IMR-90 (cell line): ENCODE measurements at regions not wholly inside any gene's neighbourhood (a gene's known extent, or its start where the extent isn't known, plus 50 kb on each side); places are given as distances from the start of the nearest gene placed in this dataset.

Experiments used
- ATAC-seq: fragments of 200-7000 bp; cut with Tn5 transposase; 2 replicates; pipeline ENCODE4 v1.9.1; 2020; ENCODE audit warnings: low read depth, mild to moderate bottlenecking, moderate library complexity
- BruUV-seq: library from RNA; stranded (reverse); fragments of 400-500 nt; replicated peaks from 2 replicates; lab custom pipeline; 2021; lab: Mats Ljungman, UMichigan
- CTCF ChIA-PET: fragments of 300-600 bp; formaldehyde crosslinking; extraction: SDS; loops from one replicate; lab custom pipeline; 2021; ENCODE audit warnings: antibody characterized with exemption; lab: Yijun Ruan, JAX
- POLR2A ChIA-PET: fragments of 300-600 bp; sonication (Branson Sonifier 250); formaldehyde crosslinking; loops from one replicate; lab custom pipeline; 2022; ENCODE audit warnings: antibody characterized with exemption; ENCODE audit not compliant: unreplicated experiment; lab: Charles Lee
- DNase-seq: peaks from one replicate; pipeline ENCODE4 v3.0.0; 2013
- H2AFZ ChIP-seq: replicated peaks from 2 replicates; pipeline ENCODE3; 2013; ENCODE audit warnings: low read length, mild to moderate bottlenecking; ENCODE audit not compliant: poor library complexity
- H2AK5ac ChIP-seq: 2 replicates; pipeline ENCODE4 v1.6.1; 2013; ENCODE audit warnings: low read depth, low read length, inconsistent platforms
- H2AK9ac ChIP-seq: replicated peaks from 2 replicates; pipeline ENCODE3; 2013; ENCODE audit warnings: mild to moderate bottlenecking, low read depth, low read length, moderate library complexity; ENCODE audit not compliant: poor library complexity
- H2BK120ac ChIP-seq: 2 replicates; pipeline ENCODE4 v1.6.1; 2013; ENCODE audit warnings: low read depth, low read length, inconsistent platforms
- H2BK15ac ChIP-seq: 3 replicates; pipeline ENCODE4 v1.6.1; 2013; ENCODE audit warnings: low read depth, low read length, inconsistent platforms
- H2BK20ac ChIP-seq: 2 replicates; pipeline ENCODE4 v1.6.1; 2013; ENCODE audit warnings: low read depth, mild to moderate bottlenecking, inconsistent platforms, low read length, moderate library complexity
- H2BK5ac ChIP-seq: 2 replicates; pipeline ENCODE4 v1.6.1; 2013; ENCODE audit warnings: mild to moderate bottlenecking, low read depth, low read length, inconsistent platforms; ENCODE audit not compliant: poor library complexity, severe bottlenecking
- H3K14ac ChIP-seq: replicated peaks from 2 replicates; pipeline ENCODE4 v1.6.1; 2013; ENCODE audit warnings: low read depth, low read length, inconsistent platforms
- H3K18ac ChIP-seq: 2 replicates; pipeline ENCODE4 v1.6.1; 2013; ENCODE audit warnings: low read depth, low read length, control low read depth
- H3K23ac ChIP-seq: 2 replicates; pipeline ENCODE4 v1.6.1; 2013; ENCODE audit warnings: low read depth, low read length, inconsistent platforms
- H3K27ac ChIP-seq: 2 replicates; pipeline ENCODE4 v1.5.1; 2013; ENCODE audit warnings: mild to moderate bottlenecking, control low read depth, low read length; ENCODE audit not compliant: insufficient read depth
- H3K27me3 ChIP-seq: 2 replicates; pipeline ENCODE4 v1.6.1; 2013; ENCODE audit warnings: low read length; ENCODE audit not compliant: control insufficient read depth, insufficient read depth
- H3K36me3 ChIP-seq: 2 replicates; pipeline ENCODE4 v1.6.1; 2013; ENCODE audit warnings: low read length, mixed read lengths; ENCODE audit not compliant: control insufficient read depth, insufficient read depth
- H3K4ac ChIP-seq: 2 replicates; pipeline ENCODE4 v1.6.1; 2013; ENCODE audit warnings: low read depth, low read length, inconsistent platforms
- H3K4me1 ChIP-seq: 2 replicates; pipeline ENCODE4 v1.6.1; 2013; ENCODE audit warnings: low read length, mixed read lengths; ENCODE audit not compliant: control insufficient read depth, insufficient read depth
- H3K4me2 ChIP-seq: 2 replicates; pipeline ENCODE4 v1.6.1; 2013; ENCODE audit warnings: low read depth, mild to moderate bottlenecking, control low read depth, low read length, moderate library complexity
- H3K4me3 ChIP-seq: 2 replicates; pipeline ENCODE4 v1.5.1; 2013; ENCODE audit warnings: low read depth, mild to moderate bottlenecking, control low read depth, low read length, moderate library complexity; ENCODE audit not compliant: insufficient read depth
- H3K56ac ChIP-seq: 2 replicates; pipeline ENCODE4 v1.6.1; 2013; ENCODE audit warnings: low read length, inconsistent platforms; ENCODE audit not compliant: insufficient read depth; ENCODE audit errors: extremely low read depth
- H3K79me1 ChIP-seq, 2 experiments: 2 replicates each; pipeline ENCODE4 v1.6.1; 2013; ENCODE audit warnings: low read length in 2 of 2, inconsistent platforms in 1 of 2, low read depth in 1 of 2
- H3K9ac ChIP-seq: 2 replicates; pipeline ENCODE4 v1.6.1; 2013; ENCODE audit warnings: low read depth, low read length, control low read depth
- H3K9me1 ChIP-seq: 2 replicates; pipeline ENCODE4 v1.6.1; 2013; ENCODE audit warnings: low read length, inconsistent platforms; ENCODE audit not compliant: insufficient read depth
- H3K9me3 ChIP-seq: 2 replicates; pipeline ENCODE4 v1.6.1; 2013; ENCODE audit warnings: low read length; ENCODE audit not compliant: control insufficient read depth, insufficient read depth
- H4K20me1 ChIP-seq: 2 replicates; pipeline ENCODE4 v1.6.1; 2013; ENCODE audit warnings: low read length, inconsistent platforms; ENCODE audit not compliant: insufficient read depth
- H4K5ac ChIP-seq: 2 replicates; pipeline ENCODE4 v1.6.1; 2013; ENCODE audit warnings: mild to moderate bottlenecking, low read depth, low read length, control low read depth
- H4K8ac ChIP-seq, 2 experiments: 2 replicates each; pipeline ENCODE4 v1.6.1; 2013; ENCODE audit warnings: low read depth in 2 of 2, low read length in 2 of 2, control low read depth in 1 of 2, inconsistent platforms in 1 of 2
- H4K91ac ChIP-seq: 2 replicates; pipeline ENCODE4 v1.6.1; 2013; ENCODE audit warnings: low read depth, low read length, inconsistent platforms; ENCODE audit not compliant: insufficient read depth
- BHLHE40 ChIP-seq: fragments of 150-350 bp; IDR thresholded peaks from 2 replicates; pipeline ENCODE4 v1.6.1; 2016; ENCODE audit warnings: mild to moderate bottlenecking, low read depth, low read length
- CEBPB ChIP-seq: IDR thresholded peaks from 2 replicates; pipeline ENCODE4 v1.6.1; 2012; ENCODE audit warnings: low read depth, low read length, improper control_type of control experiment
- CHD1 ChIP-seq: IDR thresholded peaks from 2 replicates; pipeline ENCODE4 v1.6.1; 2012; ENCODE audit warnings: low read depth, low read length, improper control_type of control experiment
- ELK1 ChIP-seq: fragments of 150-350 bp; IDR thresholded peaks from 2 replicates; pipeline ENCODE4 v1.6.1; 2016; ENCODE audit warnings: low read depth, mild to moderate bottlenecking, low read length, moderate library complexity, borderline replicate concordance
- FOS ChIP-seq: fragments of 150-350 bp; IDR thresholded peaks from 2 replicates; pipeline ENCODE4 v1.6.1; 2016; ENCODE audit warnings: low read depth, low read length
- MAFK ChIP-seq: IDR thresholded peaks from 2 replicates; pipeline ENCODE4 v1.6.1; 2012; ENCODE audit warnings: low read depth, low read length, improper control_type of control experiment
- MAZ ChIP-seq: IDR thresholded peaks from 2 replicates; pipeline ENCODE4 v1.6.1; 2012; ENCODE audit warnings: low read depth, mild to moderate bottlenecking, low read length, improper control_type of control experiment, moderate library complexity, borderline replicate concordance
- MXI1 ChIP-seq: IDR thresholded peaks from 2 replicates; pipeline ENCODE4 v1.6.1; 2012; ENCODE audit warnings: low read depth, mild to moderate bottlenecking, low read length, moderate library complexity, borderline replicate concordance
- NFE2L2 ChIP-seq: fragments of 150-350 bp; IDR thresholded peaks from 2 replicates; pipeline ENCODE4 v1.6.1; 2016; ENCODE audit warnings: low read depth, mild to moderate bottlenecking, low read length
- POLR2A ChIP-seq: IDR thresholded peaks from 2 replicates; pipeline ENCODE4 v1.6.1; 2012; ENCODE audit warnings: mild to moderate bottlenecking, low read depth, low read length
- RAD21 ChIP-seq: IDR thresholded peaks from 2 replicates; pipeline ENCODE4 v1.6.1; 2012; ENCODE audit warnings: low read length, improper control_type of control experiment
- RCOR1 ChIP-seq: IDR thresholded peaks from 2 replicates; pipeline ENCODE4 v1.6.1; 2012; ENCODE audit warnings: mild to moderate bottlenecking, low read length, improper control_type of control experiment; ENCODE audit not compliant: insufficient replicate concordance
- RFX5 ChIP-seq: IDR thresholded peaks from 2 replicates; pipeline ENCODE4 v1.8.0; 2012; ENCODE audit warnings: low read depth, mild to moderate bottlenecking, low read length, moderate library complexity
- SMC3 ChIP-seq: fragments of 150-350 bp; IDR thresholded peaks from 2 replicates; pipeline ENCODE4 v1.6.1; 2016; ENCODE audit warnings: low read depth, mild to moderate bottlenecking, antibody characterized with exemption, low read length, moderate library complexity
- WGBS, 2 experiments: methylation state at CpG; one replicate each; pipeline versions ENCODE4 v1.1.5 to v1.1.7; 2013; ENCODE audit warnings: missing lambda C conversion rate in 2 of 2; ENCODE audit not compliant: insufficient read length in 1 of 2; ENCODE audit errors: extremely low coverage in 2 of 2; 5-methylcytosine and 5-hydroxymethylcytosine counted together
- dilution Hi-C: fragments of 300-500 bp; cut with HindIII; formaldehyde crosslinking; loops from one replicate; pipeline ENCODE4 v1.14.3; 2018; ENCODE audit warnings: low sequenced_read_pairs; ENCODE audit not compliant: unreplicated experiment
- in situ Hi-C: fragments of 300-500 bp; cut with MboI; formaldehyde crosslinking; loops from 3 replicates; pipeline ENCODE4 v1.14.3; 2019; ENCODE audit warnings: low sequenced_read_pairs, inconsistent platforms, mixed read lengths
- intact Hi-C: fragments of 100-400 bp; cut with micrococcal nuclease; formaldehyde crosslinking; loops from 2 replicates; pipeline ENCODE4 v1.10.0; 2022
- TF ChIP-seq, protein P1 (sequence below): conservative IDR thresholded peaks from 2 replicates; pipeline ENCODE4 v1.5.1; 2012; ENCODE audit warnings: mild to moderate bottlenecking, low read depth, low read length, improper control_type of control experiment
- TF ChIP-seq, protein P2 (sequence below): fragments of 150-350 bp; IDR thresholded peaks from 2 replicates; pipeline ENCODE4 v1.6.1; 2017; ENCODE audit warnings: mild to moderate bottlenecking, antibody characterized with exemption, low read length, low read depth

DNA sequence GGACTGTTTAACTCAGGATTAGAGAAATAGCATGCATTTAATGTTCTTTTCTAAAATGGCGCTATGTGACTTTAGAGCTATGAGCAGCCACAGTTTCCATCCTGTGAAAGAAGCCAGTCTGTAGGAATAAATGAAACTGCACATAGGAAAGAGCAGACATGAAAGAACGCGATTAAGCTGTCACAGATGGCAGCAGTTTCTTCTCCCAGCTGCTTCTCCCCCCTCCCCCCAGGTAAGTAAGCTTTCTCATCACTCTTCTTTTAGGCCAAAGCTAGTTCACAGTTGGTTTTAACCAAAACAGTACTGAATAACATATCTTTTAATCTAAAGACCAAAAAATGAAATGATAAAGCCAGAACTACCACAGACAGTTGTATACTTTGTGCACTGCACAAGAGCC, 266.4 kb downstream of the KCNA4 start:
- Histone ChIP-seq H2BK5ac (no peak overlapping the region), H4K5ac (no peak overlapping the region), H3K9me1 (no peaks in the 10 kb centered on the region), H3K27ac (no peak overlapping the region), H3K9me3 (peaks cover 1% of the 10 kb centered on the region), H4K91ac (no peak overlapping the region), H3K79me1 (no peaks in the 10 kb centered on the region), H3K18ac (no peak overlapping the region), H3K4me1 (no peaks in the 10 kb centered on the region), H2BK120ac (no peak overlapping the region), H3K14ac (no peak overlapping the region), H2BK15ac (no peak overlapping the region), H2AK5ac (no peak overlapping the region), H3K4ac (no peak overlapping the region), H3K56ac (no peak overlapping the region), H3K27me3 (no peaks in the 10 kb centered on the region), H4K8ac (no peak overlapping the region), H3K4me3 (no peak overlapping the region), H3K23ac (no peak overlapping the region), H2BK20ac (no peak overlapping the region), H4K20me1 (no peaks in the 10 kb centered on the region), H2AK9ac (no peak overlapping the region), H3K9ac (no peak overlapping the region), H3K4me2 (no peak overlapping the region), H2AFZ (no peak overlapping the region), H3K36me3 (no peaks in the 10 kb centered on the region)
- POLR2A ChIA-PET: no interaction called here
- no TSS peak for BruUV-seq
- intact Hi-C loops (no loop called here), in situ Hi-C loops (no loop called here), dilution Hi-C loops (no loop called here)
- no peak for TF ChIP-seq RFX5
- no peak for TF ChIP-seq MAZ
- TF ChIP-seq NFE2L2: no peak
- no peak for TF ChIP-seq SMC3
- TF ChIP-seq, protein P1, sequence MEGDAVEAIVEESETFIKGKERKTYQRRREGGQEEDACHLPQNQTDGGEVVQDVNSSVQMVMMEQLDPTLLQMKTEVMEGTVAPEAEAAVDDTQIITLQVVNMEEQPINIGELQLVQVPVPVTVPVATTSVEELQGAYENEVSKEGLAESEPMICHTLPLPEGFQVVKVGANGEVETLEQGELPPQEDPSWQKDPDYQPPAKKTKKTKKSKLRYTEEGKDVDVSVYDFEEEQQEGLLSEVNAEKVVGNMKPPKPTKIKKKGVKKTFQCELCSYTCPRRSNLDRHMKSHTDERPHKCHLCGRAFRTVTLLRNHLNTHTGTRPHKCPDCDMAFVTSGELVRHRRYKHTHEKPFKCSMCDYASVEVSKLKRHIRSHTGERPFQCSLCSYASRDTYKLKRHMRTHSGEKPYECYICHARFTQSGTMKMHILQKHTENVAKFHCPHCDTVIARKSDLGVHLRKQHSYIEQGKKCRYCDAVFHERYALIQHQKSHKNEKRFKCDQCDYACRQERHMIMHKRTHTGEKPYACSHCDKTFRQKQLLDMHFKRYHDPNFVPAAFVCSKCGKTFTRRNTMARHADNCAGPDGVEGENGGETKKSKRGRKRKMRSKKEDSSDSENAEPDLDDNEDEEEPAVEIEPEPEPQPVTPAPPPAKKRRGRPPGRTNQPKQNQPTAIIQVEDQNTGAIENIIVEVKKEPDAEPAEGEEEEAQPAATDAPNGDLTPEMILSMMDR: no peak
- no peak for TF ChIP-seq POLR2A
- no peak for TF ChIP-seq CEBPB
- no peak for TF ChIP-seq FOS
- TF ChIP-seq CHD1: no peak
- TF ChIP-seq BHLHE40: no peak
- TF ChIP-seq MXI1: no peak
- no peak for TF ChIP-seq ELK1
- TF ChIP-seq RCOR1: no peak
- TF ChIP-seq MAFK: no peak
- TF ChIP-seq RAD21: no peak
- TF ChIP-seq, protein P2, sequence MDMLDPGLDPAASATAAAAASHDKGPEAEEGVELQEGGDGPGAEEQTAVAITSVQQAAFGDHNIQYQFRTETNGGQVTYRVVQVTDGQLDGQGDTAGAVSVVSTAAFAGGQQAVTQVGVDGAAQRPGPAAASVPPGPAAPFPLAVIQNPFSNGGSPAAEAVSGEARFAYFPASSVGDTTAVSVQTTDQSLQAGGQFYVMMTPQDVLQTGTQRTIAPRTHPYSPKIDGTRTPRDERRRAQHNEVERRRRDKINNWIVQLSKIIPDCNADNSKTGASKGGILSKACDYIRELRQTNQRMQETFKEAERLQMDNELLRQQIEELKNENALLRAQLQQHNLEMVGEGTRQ: no peak
- DNase-seq (no peak), ATAC-seq (no peak)
- 83% methylated on average over 1 of the region's 3 CpGs; no CpG with 5 or more reads in 1 of the 2 experiments for WGBS, 2 experiments
- CTCF ChIA-PET: no interaction called here
